ENCODE measurements at regions not wholly inside any gene's neighbourhood (a gene's known extent, or its start where the extent isn't known, plus 50 kb on each side); places are given as distances from the start of the nearest gene placed in this dataset.

DNA sequence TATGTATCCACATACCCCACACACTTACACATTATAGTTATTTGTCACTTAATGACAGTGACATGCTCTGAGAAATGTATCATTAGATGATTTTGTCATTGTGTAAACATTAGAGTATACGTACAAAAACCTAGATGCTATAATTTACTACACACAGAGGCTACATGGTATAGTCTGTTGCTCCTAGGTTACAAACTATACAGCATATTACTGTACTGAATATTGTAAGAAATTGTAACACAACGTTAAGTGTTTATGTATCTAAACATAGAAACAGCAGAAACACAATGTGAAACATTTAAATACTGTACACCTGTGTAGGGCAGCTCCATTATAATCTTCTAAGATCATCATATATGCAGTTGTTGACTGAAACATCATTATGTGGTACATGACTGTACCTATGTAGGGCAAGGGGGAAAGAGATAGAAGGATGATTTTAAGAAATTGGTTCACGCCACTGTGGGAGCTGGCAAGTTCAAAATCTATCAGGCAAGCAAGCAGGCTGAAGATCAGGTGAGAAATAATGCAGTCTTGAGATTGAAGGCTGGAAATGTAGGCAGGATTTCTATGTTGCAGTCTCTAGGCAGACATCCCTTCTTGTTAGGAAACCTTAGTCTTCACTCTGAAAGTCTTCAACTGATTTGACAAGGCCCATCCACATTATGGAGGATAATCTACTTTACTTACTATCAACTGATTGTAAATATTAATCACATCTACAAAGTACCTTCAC, 78.0 kb upstream of the CPEB2 start:
- Mint-ChIP-seq H3K9me3 (no peaks in the 10 kb centered on the region), H3K4me1 (no peaks in the 10 kb centered on the region), H3K27me3 (no peaks in the 10 kb centered on the region), H3K27ac (no peak overlapping the region), H3K36me3 (ENCODE audit: low read depth) (no peaks in the 10 kb centered on the region), H3K4me3 (no peak overlapping the region)
- peak; percentile 53 for ATAC-seq (replicated peaks)

GRCh38 chr4:14924812-14925344, 77.4 kb upstream of the CPEB2 start:
- Mint-ChIP-seq H3K4me3 (no peak overlapping the region), H3K4me1 (no peaks in the 10 kb centered on the region), H3K9me3 (no peaks in the 10 kb centered on the region), H3K36me3 (ENCODE audit: low read depth) (no peaks in the 10 kb centered on the region), H3K27ac (no peak overlapping the region), H3K27me3 (no peaks in the 10 kb centered on the region)
- peak; percentile 35 for ATAC-seq (replicated peaks)

GRCh38 chr4:14925471-14925870, 76.8 kb upstream of the CPEB2 start:
- H3K36me3 Mint-ChIP-seq (ENCODE audit: low read depth) = no peaks in the 10 kb centered on the region
- no peak for ATAC-seq (replicated peaks)
- H3K27ac Mint-ChIP-seq = no peak overlapping the region
- no peaks in the 10 kb centered on the region for H3K9me3 Mint-ChIP-seq
- no peaks in the 10 kb centered on the region for H3K27me3 Mint-ChIP-seq
- no peaks in the 10 kb centered on the region for H3K4me1 Mint-ChIP-seq
- no peak overlapping the region for H3K4me3 Mint-ChIP-seq

DNA sequence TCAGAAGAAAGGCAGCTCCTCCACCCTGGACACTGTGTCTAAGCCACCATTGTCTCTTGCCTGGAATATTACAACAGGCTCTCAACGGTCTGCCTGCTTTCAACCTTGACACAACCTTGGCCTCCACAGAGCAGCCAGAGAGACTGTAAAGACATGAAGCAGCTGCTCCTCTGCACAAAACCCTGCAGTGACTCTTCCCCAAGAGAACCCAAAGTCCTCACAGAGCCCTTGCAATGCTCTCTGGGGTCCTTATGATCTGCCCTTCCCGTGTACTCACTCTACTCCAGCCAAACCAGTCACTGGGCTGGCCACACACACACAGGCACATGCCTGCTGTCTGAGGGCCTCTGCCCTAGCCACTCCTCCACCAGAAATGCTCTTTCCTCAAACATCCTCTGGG, 75.9 kb upstream of the CPEB2 start:
- Mint-ChIP-seq H3K27me3 (peaks cover 3% of the 10 kb centered on the region), H3K4me3 (no peak overlapping the region), H3K9me3 (no peaks in the 10 kb centered on the region), H3K36me3 (ENCODE audit: low read depth) (no peaks in the 10 kb centered on the region), H3K4me1 (no peaks in the 10 kb centered on the region), H3K27ac (no peak overlapping the region)
- ATAC-seq (replicated peaks) = no peak

DNA sequence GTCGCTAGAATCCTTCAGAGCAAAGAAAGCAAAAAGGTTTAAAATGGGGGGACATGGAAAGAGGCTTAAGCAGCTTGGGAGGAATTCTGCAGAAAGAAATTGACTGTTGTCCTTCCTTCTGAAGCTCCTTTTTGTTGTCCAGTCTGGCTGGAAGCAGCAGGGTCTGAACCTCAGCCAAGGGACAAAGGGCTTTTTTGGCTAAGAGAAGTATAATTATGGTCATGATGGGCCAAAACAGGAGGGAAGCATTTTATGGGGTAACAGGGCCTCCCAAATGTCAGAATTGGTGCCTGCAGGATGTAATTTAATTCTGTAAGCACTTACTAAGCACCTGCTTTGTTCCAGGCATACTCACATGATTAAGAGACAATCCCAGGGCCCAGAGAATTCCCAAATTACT, 74.2 kb upstream of the CPEB2 start:
- H3K4me1 Mint-ChIP-seq = no peaks in the 10 kb centered on the region
- no peak for ATAC-seq (replicated peaks)
- no peak overlapping the region for H3K27ac Mint-ChIP-seq
- H3K9me3 Mint-ChIP-seq = no peaks in the 10 kb centered on the region
- H3K27me3 Mint-ChIP-seq = peaks cover 12% of the 10 kb centered on the region
- no peaks in the 10 kb centered on the region for H3K36me3 Mint-ChIP-seq (ENCODE audit: low read depth)
- no peak overlapping the region for H3K4me3 Mint-ChIP-seq

DNA sequence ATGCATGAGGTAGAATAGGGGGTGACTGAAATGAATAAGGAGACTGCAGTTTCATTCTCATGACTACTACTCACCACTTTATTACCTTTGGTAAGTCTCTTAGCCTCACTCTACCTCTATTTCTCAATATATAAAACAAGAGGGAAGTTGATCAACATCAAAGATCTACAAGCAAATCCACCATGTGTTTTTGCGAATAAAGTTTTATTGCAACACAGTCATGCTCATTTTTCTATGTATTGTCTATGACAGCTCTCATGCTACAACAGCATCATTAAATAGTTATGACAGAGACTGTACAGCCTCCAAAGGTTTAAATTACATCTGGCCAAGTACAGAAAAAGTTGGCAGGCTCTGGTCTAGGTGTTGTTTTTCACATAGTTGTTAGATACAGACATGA, 72.6 kb upstream of the CPEB2 start:
- no peak overlapping the region for H3K27ac Mint-ChIP-seq
- H3K27me3 Mint-ChIP-seq = peaks cover 14% of the 10 kb centered on the region
- no peak for ATAC-seq (replicated peaks)
- no peaks in the 10 kb centered on the region for H3K36me3 Mint-ChIP-seq (ENCODE audit: low read depth)
- no peak overlapping the region for H3K4me3 Mint-ChIP-seq
- no peaks in the 10 kb centered on the region for H3K4me1 Mint-ChIP-seq
- H3K9me3 Mint-ChIP-seq = no peaks in the 10 kb centered on the region

DNA sequence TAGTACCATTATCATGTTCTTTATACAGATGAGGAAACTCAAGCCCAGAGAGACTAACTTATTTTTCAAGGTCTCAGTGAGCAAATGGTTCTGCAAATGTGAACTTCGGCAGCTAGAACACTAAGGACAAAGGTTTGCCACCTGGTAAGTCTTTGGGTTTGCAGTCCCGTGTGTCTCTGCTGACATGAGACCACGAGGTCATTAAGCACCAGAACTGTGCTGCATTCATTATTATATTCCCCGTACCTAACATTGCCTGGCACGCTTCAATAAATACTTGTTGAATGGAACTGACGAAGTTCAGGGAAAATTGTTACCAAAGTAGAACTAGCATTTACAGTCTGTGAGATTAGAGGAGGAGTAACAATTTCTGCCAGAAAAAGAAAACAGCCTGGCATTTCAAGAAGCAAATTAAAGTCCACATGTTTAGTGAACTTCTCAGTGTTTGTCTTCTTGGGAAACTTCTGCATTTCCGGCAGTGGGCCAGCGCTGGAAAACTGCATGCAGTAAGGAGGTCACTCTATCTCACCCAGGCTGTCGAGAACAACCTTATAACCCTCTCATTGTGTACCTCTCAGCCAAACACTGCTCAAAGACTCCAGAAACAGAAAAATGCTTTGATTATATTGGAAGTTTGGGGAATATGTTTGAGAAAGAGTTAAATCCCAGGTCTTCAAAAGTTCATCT, 67.4 kb upstream of the CPEB2 start:
- H3K4me3 Mint-ChIP-seq = no peak overlapping the region
- ATAC-seq (replicated peaks) = no peak

DNA sequence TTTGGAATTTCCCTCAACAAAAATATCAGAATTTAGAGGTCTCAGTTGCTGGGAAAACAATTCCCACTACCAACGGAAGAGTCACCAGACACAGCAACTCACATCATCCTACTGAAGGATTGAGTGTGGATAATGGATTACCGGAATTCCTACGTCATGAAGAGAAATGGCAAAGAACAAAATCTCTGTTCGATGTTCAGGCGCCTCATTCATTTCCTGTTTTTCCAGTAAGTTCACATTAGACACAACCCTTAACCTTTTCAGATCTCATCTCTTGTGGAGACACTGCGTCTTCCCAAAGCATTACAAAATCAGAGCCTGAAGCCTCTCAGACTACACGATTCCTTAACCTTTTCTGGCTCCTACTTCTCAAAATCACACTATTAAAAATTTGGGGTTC, 58.5 kb upstream of the CPEB2 start:
- no peak overlapping the region for H3K27ac Mint-ChIP-seq
- H3K27me3 Mint-ChIP-seq = peaks cover 9% of the 10 kb centered on the region
- no peaks in the 10 kb centered on the region for H3K4me1 Mint-ChIP-seq
- ATAC-seq (replicated peaks) = no peak
- H3K9me3 Mint-ChIP-seq = no peaks in the 10 kb centered on the region
- no peaks in the 10 kb centered on the region for H3K36me3 Mint-ChIP-seq (ENCODE audit: low read depth)
- no peak overlapping the region for H3K4me3 Mint-ChIP-seq

More for the DNA sequence above, 67.4 kb upstream of the CPEB2 start:
- peaks cover 37% of the 10 kb centered on the region for H3K27me3 Mint-ChIP-seq
- no peaks in the 10 kb centered on the region for H3K36me3 Mint-ChIP-seq (ENCODE audit: low read depth)
- H3K4me1 Mint-ChIP-seq = no peaks in the 10 kb centered on the region
- H3K9me3 Mint-ChIP-seq = no peaks in the 10 kb centered on the region
- no peak overlapping the region for H3K27ac Mint-ChIP-seq

GRCh38 chr4:14952352-14952751, 49.9 kb upstream of the CPEB2 start:
- no peak for ATAC-seq (replicated peaks)
- Mint-ChIP-seq H3K27ac (no peak overlapping the region), H3K4me3 (no peak overlapping the region), H3K9me3 (no peaks in the 10 kb centered on the region), H3K27me3 (peaks cover 24% of the 10 kb centered on the region), H3K36me3 (ENCODE audit: low read depth) (no peaks in the 10 kb centered on the region), H3K4me1 (no peaks in the 10 kb centered on the region)

Data from activated T-helper 17 cell treated with anti-CD3 and anti-CD28 coated beads, Interleukin-2, amount 50 U/mL, for 72 hours (primary cell).